Activated T-helper 1 cell treated with anti-CD3 and anti-CD28 coated beads, Interleukin-12 subunit alpha, Interleukin-12 subunit beta, Interleukin-2, Interleukin-4 antibody, amounts not matched to agents 30 ng/mL and 10 ng/mL and 1 ng/mL, durations not matched to agents 14 hours and 24 hours and 36 hours (primary cell): ENCODE measurements at regions not wholly inside any gene's neighbourhood (a gene's known extent, or its start where the extent isn't known, plus 50 kb on each side); places are given as distances from the start of the nearest gene placed in this dataset.
"Not testable (repeated sequence)": the region's sequence is repeated elsewhere in the genome, so short reads cannot be mapped to it uniquely, and the experiment has no call there.

ENCODE experiments used
- DNase-seq: peaks from one replicate; pipeline ENCODE4 v3.0.0; 2021; ENCODE audit warnings: low spot score
- H3K27ac Mint-ChIP-seq: one replicate; pipeline ENCODE4 v1.8.0; 2021; ENCODE audit warnings: mild to moderate bottlenecking, mixed read lengths
- H3K27me3 Mint-ChIP-seq: one replicate; pipeline ENCODE4 v1.8.0; 2022; ENCODE audit warnings: mild to moderate bottlenecking, moderate library complexity, mixed read lengths; ENCODE audit not compliant: insufficient read depth
- H3K36me3 Mint-ChIP-seq: one replicate; pipeline ENCODE4 v1.8.0; 2021; ENCODE audit warnings: low read depth, mixed read lengths
- H3K4me1 Mint-ChIP-seq: one replicate; pipeline ENCODE4 v1.8.0; 2021; ENCODE audit warnings: low read depth, mixed read lengths
- H3K4me3 Mint-ChIP-seq: one replicate; pipeline ENCODE4 v1.8.0; 2021; ENCODE audit warnings: mild to moderate bottlenecking, moderate library complexity, mixed read lengths
- H3K9me3 Mint-ChIP-seq: one replicate; pipeline ENCODE4 v1.8.0; 2021; ENCODE audit warnings: mixed read lengths
- intact Hi-C: fragments of 100-400 bp; cut with micrococcal nuclease; formaldehyde crosslinking; loops from one replicate; pipeline ENCODE4 v1.15.1; 2024

GRCh38 chr6:90691823-90692222 lies 105.0 kb upstream of the MAP3K7 start:
- no peak overlapping the region for H3K27ac Mint-ChIP-seq
- no peak for DNase-seq

GRCh38 chr6:90689172-90689571 lies 102.3 kb upstream of the MAP3K7 start:
- Mint-ChIP-seq H3K4me1 (no peaks in the 10 kb centered on the region), H3K27ac (no peak overlapping the region), H3K36me3 (no peaks in the 10 kb centered on the region), H3K27me3 (peaks cover 4% of the 10 kb centered on the region), H3K9me3 (no peaks in the 10 kb centered on the region), H3K4me3 (no peak overlapping the region)
- intact Hi-C loops, result no loop called here
- DNase-seq, result no peak

More at GRCh38 chr6:90691823-90692222, 105.0 kb upstream of the MAP3K7 start:
- intact Hi-C loops, result no loop called here
- no peaks in the 10 kb centered on the region for H3K36me3 Mint-ChIP-seq
- no peaks in the 10 kb centered on the region for H3K4me1 Mint-ChIP-seq
- H3K9me3 Mint-ChIP-seq, result no peaks in the 10 kb centered on the region
- H3K27me3 Mint-ChIP-seq, result peaks cover 2% of the 10 kb centered on the region
- H3K4me3 Mint-ChIP-seq, result no peak overlapping the region

GRCh38 chr6:90687775-90688380 lies 101.0 kb upstream of the MAP3K7 start:
- H3K27ac Mint-ChIP-seq, result no peak overlapping the region
- H3K27me3 Mint-ChIP-seq, result peaks cover 4% of the 10 kb centered on the region
- intact Hi-C loops, result no loop called here
- no peak for DNase-seq
- H3K9me3 Mint-ChIP-seq, result no peaks in the 10 kb centered on the region
- no peak overlapping the region for H3K4me3 Mint-ChIP-seq
- no peaks in the 10 kb centered on the region for H3K36me3 Mint-ChIP-seq
- H3K4me1 Mint-ChIP-seq, result no peaks in the 10 kb centered on the region

- DNase-seq, result no peak
- Mint-ChIP-seq H3K27me3 (peaks cover 5% of the 10 kb centered on the region), H3K9me3 (no peaks in the 10 kb centered on the region), H3K36me3 (no peaks in the 10 kb centered on the region), H3K4me1 (no peaks in the 10 kb centered on the region), H3K27ac (no peak overlapping the region), H3K4me3 (no peak overlapping the region)
- intact Hi-C loops, result no loop called here
Measured at GRCh38 chr6:90681863-90682262, 95.0 kb upstream of the MAP3K7 start.

GRCh38 chr6:90678049-90678779 lies 91.3 kb upstream of the MAP3K7 start:
- intact Hi-C loops, result no loop called here
- no peak overlapping the region for H3K4me3 Mint-ChIP-seq
- H3K9me3 Mint-ChIP-seq, result no peaks in the 10 kb centered on the region
- no peak for DNase-seq
- H3K27me3 Mint-ChIP-seq, result peaks cover 10% of the 10 kb centered on the region
- H3K27ac Mint-ChIP-seq, result no peak overlapping the region
- no peaks in the 10 kb centered on the region for H3K36me3 Mint-ChIP-seq
- no peaks in the 10 kb centered on the region for H3K4me1 Mint-ChIP-seq

- DNase-seq, result no peak
- Mint-ChIP-seq H3K9me3 (no peaks in the 10 kb centered on the region), H3K4me1 (no peaks in the 10 kb centered on the region), H3K27ac (no peak overlapping the region), H3K27me3 (peaks cover 10% of the 10 kb centered on the region), H3K36me3 (no peaks in the 10 kb centered on the region), H3K4me3 (no peak overlapping the region)
- intact Hi-C loops, result no loop called here
Measured at GRCh38 chr6:90677440-90677839, 90.6 kb upstream of the MAP3K7 start.

- no peak for DNase-seq
- Mint-ChIP-seq H3K4me1 (no peaks in the 10 kb centered on the region), H3K4me3 (no peak overlapping the region), H3K27me3 (peaks cover 10% of the 10 kb centered on the region), H3K9me3 (no peaks in the 10 kb centered on the region), H3K36me3 (no peaks in the 10 kb centered on the region), H3K27ac (no peak overlapping the region)
- intact Hi-C loops, result no loop called here
Measured at GRCh38 chr6:90676516-90677300, 89.8 kb upstream of the MAP3K7 start.

- not testable (repeated sequence) for H3K4me1 Mint-ChIP-seq, H3K9me3 Mint-ChIP-seq
Measured at GRCh38 chr6:90675107-90675506, 88.2 kb upstream of the MAP3K7 start.

GRCh38 chr6:90674077-90674476 lies 87.2 kb upstream of the MAP3K7 start:
- H3K9me3 Mint-ChIP-seq, intact Hi-C loops, H3K4me3 Mint-ChIP-seq, H3K36me3 Mint-ChIP-seq, H3K27ac Mint-ChIP-seq, DNase-seq, H3K4me1 Mint-ChIP-seq: not testable (repeated sequence)
- peaks cover 10% of the 10 kb centered on the region for H3K27me3 Mint-ChIP-seq

More at GRCh38 chr6:90675107-90675506, 88.2 kb upstream of the MAP3K7 start:
- H3K4me3 Mint-ChIP-seq, H3K27ac Mint-ChIP-seq, H3K36me3 Mint-ChIP-seq, DNase-seq, intact Hi-C loops: not testable (repeated sequence)
- peaks cover 10% of the 10 kb centered on the region for H3K27me3 Mint-ChIP-seq

- intact Hi-C loops, result no loop called here
- Mint-ChIP-seq H3K4me1 (no peaks in the 10 kb centered on the region), H3K4me3 (no peak overlapping the region), H3K27ac (no peak overlapping the region), H3K9me3 (no peaks in the 10 kb centered on the region), H3K36me3 (no peaks in the 10 kb centered on the region), H3K27me3 (peaks cover 7% of the 10 kb centered on the region)
- no peak for DNase-seq
Measured at GRCh38 chr6:90669846-90670245, 83.0 kb upstream of the MAP3K7 start.

- Mint-ChIP-seq H3K4me1 (no peaks in the 10 kb centered on the region), H3K27ac (no peak overlapping the region), H3K9me3 (no peaks in the 10 kb centered on the region), H3K27me3 (peaks cover 7% of the 10 kb centered on the region), H3K36me3 (no peaks in the 10 kb centered on the region), H3K4me3 (no peak overlapping the region)
- DNase-seq, result no peak
- intact Hi-C loops, result no loop called here
Measured at GRCh38 chr6:90669420-90669819, 82.5 kb upstream of the MAP3K7 start.

GRCh38 chr6:90668141-90668540 lies 81.3 kb upstream of the MAP3K7 start:
- DNase-seq, result no peak
- Mint-ChIP-seq H3K4me3 (no peak overlapping the region), H3K9me3 (no peaks in the 10 kb centered on the region), H3K27me3 (peaks cover 7% of the 10 kb centered on the region), H3K4me1 (no peaks in the 10 kb centered on the region), H3K27ac (no peak overlapping the region), H3K36me3 (no peaks in the 10 kb centered on the region)
- intact Hi-C loops, result no loop called here

GRCh38 chr6:90663873-90664272 lies 77.0 kb upstream of the MAP3K7 start:
- Mint-ChIP-seq H3K9me3 (no peaks in the 10 kb centered on the region), H3K36me3 (no peaks in the 10 kb centered on the region), H3K4me1 (no peaks in the 10 kb centered on the region), H3K27ac (no peak overlapping the region), H3K4me3 (no peak overlapping the region), H3K27me3 (peaks cover 7% of the 10 kb centered on the region)
- no peak for DNase-seq
- intact Hi-C loops, result no loop called here
